ENCODE measurements at regions not wholly inside any gene's neighbourhood (a gene's known extent, or its start where the extent isn't known, plus 50 kb on each side); places are given as distances from the start of the nearest gene placed in this dataset.

DNA sequence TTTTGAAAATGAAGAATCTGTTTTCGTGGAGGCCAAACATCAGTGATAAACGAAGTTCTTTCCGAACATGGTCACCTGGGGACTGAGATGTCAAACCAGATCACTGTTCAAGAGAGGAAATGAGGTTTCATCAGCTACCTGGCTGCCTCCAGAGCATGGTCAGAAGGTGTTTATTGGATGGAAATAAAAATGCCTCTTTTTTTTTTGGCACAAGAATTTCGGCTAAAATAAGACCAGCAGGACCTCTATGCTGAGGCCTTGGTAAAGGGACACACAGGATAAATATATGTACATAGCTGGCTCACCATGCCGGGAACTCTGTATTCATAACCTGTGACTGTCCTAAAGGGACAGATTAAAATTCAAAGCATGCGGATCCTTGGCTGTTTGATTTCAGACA lies 135.3 kb downstream of the UTP18 start:
- Mint-ChIP-seq H3K4me1 (peaks cover 2% of the 10 kb centered on the region; the same call in 1 of the 3 replicates), H3K36me3 (ENCODE audit: low read depth) (no peaks in the 10 kb centered on the region), H3K27ac (no peak overlapping the region), H3K9me3 (no peaks in the 10 kb centered on the region), H3K4me3 (no peak overlapping the region), H3K27me3 (ENCODE audit: insufficient read depth, low read depth, poor library complexity) (no peaks in the 10 kb centered on the region)
- H3K9me2 ChIP-seq (ENCODE audit: insufficient read depth) = peaks cover 4% of the 10 kb centered on the region; the same call in 1 of the 2 replicates
- H3K27ac ChIP-seq (ENCODE audit: low read depth) = no peak overlapping the region
- DNase-seq (ENCODE audit: low spot score) = no peak
- no peak for ATAC-seq
- no peak overlapping the region for H3K4me2 ChIP-seq
- no peaks in the 10 kb centered on the region for H3K79me2 ChIP-seq (replicated peaks; ENCODE audit: insufficient read depth)
- H4K20me1 ChIP-seq (replicated peaks; ENCODE audit: insufficient read depth) = no peaks in the 10 kb centered on the region
- no peak overlapping the region for H3K4me3 ChIP-seq
- TF ChIP-seq JUNB (IDR thresholded peaks at IDR 0.05; ENCODE audit: unreplicated experiment) (no peak), EZH2phosphoT487 (IDR thresholded peaks at IDR 0.05; ENCODE audit: unreplicated experiment) (no peak), CREB1 (CRISPR knock-in tag; IDR thresholded peaks at IDR 0.05; ENCODE audit: low read depth) (no peak), ZNF331 (CRISPR knock-in tag; IDR thresholded peaks at IDR 0.05; ENCODE audit: low read depth) (no peak), ZNF114 (CRISPR knock-in tag; IDR thresholded peaks at IDR 0.05) (no peak), EZH2 (IDR thresholded peaks at IDR 0.05; ENCODE audit: low read depth, unreplicated experiment) (no peak)
- TF ChIP-seq, protein P1, sequence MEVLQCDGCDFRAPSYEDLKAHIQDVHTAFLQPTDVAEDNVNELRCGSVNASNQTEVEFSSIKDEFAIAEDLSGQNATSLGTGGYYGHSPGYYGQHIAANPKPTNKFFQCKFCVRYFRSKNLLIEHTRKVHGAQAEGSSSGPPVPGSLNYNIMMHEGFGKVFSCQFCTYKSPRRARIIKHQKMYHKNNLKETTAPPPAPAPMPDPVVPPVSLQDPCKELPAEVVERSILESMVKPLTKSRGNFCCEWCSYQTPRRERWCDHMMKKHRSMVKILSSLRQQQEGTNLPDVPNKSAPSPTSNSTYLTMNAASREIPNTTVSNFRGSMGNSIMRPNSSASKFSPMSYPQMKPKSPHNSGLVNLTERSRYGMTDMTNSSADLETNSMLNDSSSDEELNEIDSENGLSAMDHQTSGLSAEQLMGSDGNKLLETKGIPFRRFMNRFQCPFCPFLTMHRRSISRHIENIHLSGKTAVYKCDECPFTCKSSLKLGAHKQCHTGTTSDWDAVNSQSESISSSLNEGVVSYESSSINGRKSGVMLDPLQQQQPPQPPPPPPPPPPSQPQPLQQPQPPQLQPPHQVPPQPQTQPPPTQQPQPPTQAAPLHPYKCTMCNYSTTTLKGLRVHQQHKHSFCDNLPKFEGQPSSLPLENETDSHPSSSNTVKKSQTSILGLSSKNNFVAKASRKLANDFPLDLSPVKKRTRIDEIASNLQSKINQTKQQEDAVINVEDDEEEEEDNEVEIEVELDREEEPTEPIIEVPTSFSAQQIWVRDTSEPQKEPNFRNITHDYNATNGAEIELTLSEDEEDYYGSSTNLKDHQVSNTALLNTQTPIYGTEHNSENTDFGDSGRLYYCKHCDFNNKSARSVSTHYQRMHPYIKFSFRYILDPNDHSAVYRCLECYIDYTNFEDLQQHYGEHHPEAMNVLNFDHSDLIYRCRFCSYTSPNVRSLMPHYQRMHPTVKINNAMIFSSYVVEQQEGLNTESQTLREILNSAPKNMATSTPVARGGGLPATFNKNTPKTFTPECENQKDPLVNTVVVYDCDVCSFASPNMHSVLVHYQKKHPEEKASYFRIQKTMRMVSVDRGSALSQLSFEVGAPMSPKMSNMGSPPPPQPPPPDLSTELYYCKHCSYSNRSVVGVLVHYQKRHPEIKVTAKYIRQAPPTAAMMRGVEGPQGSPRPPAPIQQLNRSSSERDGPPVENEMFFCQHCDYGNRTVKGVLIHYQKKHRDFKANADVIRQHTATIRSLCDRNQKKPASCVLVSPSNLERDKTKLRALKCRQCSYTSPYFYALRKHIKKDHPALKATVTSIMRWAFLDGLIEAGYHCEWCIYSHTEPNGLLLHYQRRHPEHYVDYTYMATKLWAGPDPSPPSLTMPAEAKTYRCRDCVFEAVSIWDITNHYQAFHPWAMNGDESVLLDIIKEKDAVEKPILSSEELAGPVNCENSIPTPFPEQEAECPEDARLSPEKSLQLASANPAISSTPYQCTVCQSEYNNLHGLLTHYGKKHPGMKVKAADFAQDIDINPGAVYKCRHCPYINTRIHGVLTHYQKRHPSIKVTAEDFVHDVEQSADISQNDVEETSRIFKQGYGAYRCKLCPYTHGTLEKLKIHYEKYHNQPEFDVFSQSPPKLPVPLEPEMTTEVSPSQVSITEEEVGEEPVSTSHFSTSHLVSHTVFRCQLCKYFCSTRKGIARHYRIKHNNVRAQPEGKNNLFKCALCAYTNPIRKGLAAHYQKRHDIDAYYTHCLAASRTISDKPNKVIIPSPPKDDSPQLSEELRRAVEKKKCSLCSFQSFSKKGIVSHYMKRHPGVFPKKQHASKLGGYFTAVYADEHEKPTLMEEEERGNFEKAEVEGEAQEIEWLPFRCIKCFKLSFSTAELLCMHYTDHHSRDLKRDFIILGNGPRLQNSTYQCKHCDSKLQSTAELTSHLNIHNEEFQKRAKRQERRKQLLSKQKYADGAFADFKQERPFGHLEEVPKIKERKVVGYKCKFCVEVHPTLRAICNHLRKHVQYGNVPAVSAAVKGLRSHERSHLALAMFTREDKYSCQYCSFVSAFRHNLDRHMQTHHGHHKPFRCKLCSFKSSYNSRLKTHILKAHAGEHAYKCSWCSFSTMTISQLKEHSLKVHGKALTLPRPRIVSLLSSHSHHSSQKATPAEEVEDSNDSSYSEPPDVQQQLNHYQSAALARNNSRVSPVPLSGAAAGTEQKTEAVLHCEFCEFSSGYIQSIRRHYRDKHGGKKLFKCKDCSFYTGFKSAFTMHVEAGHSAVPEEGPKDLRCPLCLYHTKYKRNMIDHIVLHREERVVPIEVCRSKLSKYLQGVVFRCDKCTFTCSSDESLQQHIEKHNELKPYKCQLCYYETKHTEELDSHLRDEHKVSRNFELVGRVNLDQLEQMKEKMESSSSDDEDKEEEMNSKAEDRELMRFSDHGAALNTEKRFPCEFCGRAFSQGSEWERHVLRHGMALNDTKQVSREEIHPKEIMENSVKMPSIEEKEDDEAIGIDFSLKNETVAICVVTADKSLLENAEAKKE (CRISPR knock-in tag; IDR thresholded peaks at IDR 0.05) = no peak
- TF ChIP-seq, protein P2, sequence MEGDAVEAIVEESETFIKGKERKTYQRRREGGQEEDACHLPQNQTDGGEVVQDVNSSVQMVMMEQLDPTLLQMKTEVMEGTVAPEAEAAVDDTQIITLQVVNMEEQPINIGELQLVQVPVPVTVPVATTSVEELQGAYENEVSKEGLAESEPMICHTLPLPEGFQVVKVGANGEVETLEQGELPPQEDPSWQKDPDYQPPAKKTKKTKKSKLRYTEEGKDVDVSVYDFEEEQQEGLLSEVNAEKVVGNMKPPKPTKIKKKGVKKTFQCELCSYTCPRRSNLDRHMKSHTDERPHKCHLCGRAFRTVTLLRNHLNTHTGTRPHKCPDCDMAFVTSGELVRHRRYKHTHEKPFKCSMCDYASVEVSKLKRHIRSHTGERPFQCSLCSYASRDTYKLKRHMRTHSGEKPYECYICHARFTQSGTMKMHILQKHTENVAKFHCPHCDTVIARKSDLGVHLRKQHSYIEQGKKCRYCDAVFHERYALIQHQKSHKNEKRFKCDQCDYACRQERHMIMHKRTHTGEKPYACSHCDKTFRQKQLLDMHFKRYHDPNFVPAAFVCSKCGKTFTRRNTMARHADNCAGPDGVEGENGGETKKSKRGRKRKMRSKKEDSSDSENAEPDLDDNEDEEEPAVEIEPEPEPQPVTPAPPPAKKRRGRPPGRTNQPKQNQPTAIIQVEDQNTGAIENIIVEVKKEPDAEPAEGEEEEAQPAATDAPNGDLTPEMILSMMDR (conservative IDR thresholded peaks at IDR 0.05; ENCODE audit: low read depth in 2 of 2) = no peak
- H2AFZ ChIP-seq = no peak overlapping the region
- no peaks in the 10 kb centered on the region for H3K27me3 ChIP-seq (ENCODE audit: insufficient read depth)
- no peaks in the 10 kb centered on the region for H3F3A ChIP-seq (replicated peaks; ENCODE audit: low read depth)
- no peaks in the 10 kb centered on the region for H3K36me3 ChIP-seq (ENCODE audit: insufficient read depth)
- no peaks in the 10 kb centered on the region for H3K4me1 ChIP-seq (ENCODE audit: insufficient read depth)
